H1 (cell line): ENCODE measurements at regions not wholly inside any gene's neighbourhood (a gene's known extent, or its start where the extent isn't known, plus 50 kb on each side); places are given as distances from the start of the nearest gene placed in this dataset.

Experiments
- CTCF ChIA-PET: fragments of 300-600 bp; sonication (Branson Sonifier 250); formaldehyde crosslinking; loops from one replicate; lab custom pipeline; 2021; ENCODE audit not compliant: partially characterized antibody; lab: Charles Lee
- POLR2A ChIA-PET: fragments of 300-600 bp; sonication (Branson Sonifier 250); formaldehyde crosslinking; loops from one replicate; lab custom pipeline; 2021; ENCODE audit warnings: inconsistent platforms; ENCODE audit not compliant: partially characterized antibody; lab: Charles Lee
- DNase-seq, 2 experiments: peaks; one replicate each; pipeline versions ENCODE4 v3.0.0 to v3.0.0-alpha.2; 2010 to 2022; ENCODE audit warnings: low spot score in 2 of 2, low read depth in 1 of 2, mixed read lengths in 1 of 2
- FAIRE-seq: peaks from 2 replicates; lab custom pipeline; 2011; peaks lifted over from hg19 to GRCh38; lab: Jason Lieb, UNC
- H2AFZ ChIP-seq: 2 replicates; pipeline ENCODE4 v1.8.1; 2012; ENCODE audit warnings: low read length, inconsistent platforms
- H2AK5ac ChIP-seq: 2 replicates; pipeline ENCODE4 v1.6.1; 2013; ENCODE audit warnings: low read depth, low read length
- H2BK120ac ChIP-seq: replicated peaks from 2 replicates; pipeline ENCODE3; 2013; ENCODE audit warnings: low read depth, low read length, inconsistent platforms
- H2BK12ac ChIP-seq: 2 replicates; pipeline ENCODE4 v1.6.1; 2013; ENCODE audit warnings: low read depth, low read length
- H2BK15ac ChIP-seq: 2 replicates; pipeline ENCODE4 v1.6.1; 2013; ENCODE audit warnings: low read length
- H2BK20ac ChIP-seq: 2 replicates; pipeline ENCODE4 v1.6.1; 2013; ENCODE audit warnings: low read length
- H2BK5ac ChIP-seq: 2 replicates; pipeline ENCODE4 v1.6.1; 2013; ENCODE audit warnings: low read depth, low read length
- H3K14ac ChIP-seq: 2 replicates; pipeline ENCODE4 v1.6.1; 2013; ENCODE audit warnings: inconsistent platforms; ENCODE audit not compliant: insufficient read length
- H3K18ac ChIP-seq: 2 replicates; pipeline ENCODE4 v1.6.1; 2013; ENCODE audit warnings: low read length; ENCODE audit errors: extremely low read depth
- H3K23ac ChIP-seq: 2 replicates; pipeline ENCODE4 v1.6.1; 2013; ENCODE audit warnings: inconsistent platforms; ENCODE audit not compliant: insufficient read length
- H3K23me2 ChIP-seq: 2 replicates; pipeline ENCODE4 v1.6.1; 2013; ENCODE audit warnings: low read depth, low read length
- H3K27ac ChIP-seq: 2 replicates; pipeline ENCODE4 v1.6.1; 2011; ENCODE audit warnings: low read depth, low read length, inconsistent platforms
- H3K27me3 ChIP-seq, 4 experiments: replicated peaks in 1 of 4; 1 replicate in 1 of 4; 2 replicates in 3 of 4; pipeline versions ENCODE4 v1.6.1 to v1.8.1; 2011 to 2013; ENCODE audit warnings: low read length in 3 of 4, mild to moderate bottlenecking in 3 of 4, inconsistent platforms in 2 of 4, mixed read lengths in 2 of 4, moderate library complexity in 1 of 4; ENCODE audit not compliant: control insufficient read depth in 3 of 4, insufficient read depth in 3 of 4; ENCODE audit errors: extremely low read depth in 1 of 4
- H3K36me3 ChIP-seq, 4 experiments: 2 replicates each; pipeline versions ENCODE4 v1.6.1 to v1.8.1; 2011 to 2013; ENCODE audit warnings: mild to moderate bottlenecking in 4 of 4, low read length in 3 of 4, moderate library complexity in 2 of 4, control low read depth in 1 of 4, inconsistent platforms in 1 of 4; ENCODE audit not compliant: insufficient read depth in 4 of 4, control insufficient read depth in 2 of 4
- H3K4ac ChIP-seq: replicated peaks from 2 replicates; pipeline ENCODE3; 2013; ENCODE audit warnings: low read length, low read depth, mixed read lengths, inconsistent platforms; ENCODE audit not compliant: insufficient read length
- H3K4me1 ChIP-seq, 4 experiments: replicated peaks in 1 of 4; 1 replicate in 1 of 4; 2 replicates in 3 of 4; pipeline versions ENCODE4 v1.6.1 to v1.8.1; 2011 to 2013; ENCODE audit warnings: low read length in 3 of 4, inconsistent platforms in 2 of 4, mixed read lengths in 1 of 4; ENCODE audit not compliant: insufficient read depth in 4 of 4, control insufficient read depth in 3 of 4
- H3K4me2 ChIP-seq, 2 experiments: 2 replicates each; pipeline versions ENCODE4 v1.6.1 to v1.8.1; 2011 to 2013; ENCODE audit warnings: low read depth in 2 of 2, low read length in 2 of 2, control low read depth in 1 of 2, inconsistent platforms in 1 of 2, mild to moderate bottlenecking in 1 of 2; ENCODE audit not compliant: insufficient read depth in 1 of 2
- H3K4me3 ChIP-seq, 4 experiments: fragments of 200-600, 300-600 bp in 1 of 4; sonication (generic), shearing (Covaris generic), sonication (Bioruptor Twin) in 1 of 4; 2 replicates each; pipeline versions ENCODE4 v1.5.1 to v1.8.1; 2011 to 2016; ENCODE audit warnings: low read length in 4 of 4, low read depth in 3 of 4, control low read depth in 2 of 4, inconsistent platforms in 2 of 4, mild to moderate bottlenecking in 2 of 4, mixed read lengths in 1 of 4, moderate library complexity in 1 of 4; ENCODE audit not compliant: insufficient read depth in 2 of 4; ENCODE audit errors: extremely low read depth in 1 of 4
- H3K56ac ChIP-seq: replicated peaks from 2 replicates; pipeline ENCODE3; 2013; ENCODE audit warnings: low read depth, mild to moderate bottlenecking, mixed read lengths, low read length, inconsistent platforms; ENCODE audit not compliant: insufficient read length
- H3K79me1 ChIP-seq: 2 replicates; pipeline ENCODE4 v1.6.1; 2013; ENCODE audit warnings: low read depth, low read length, control low read depth
- H3K79me2 ChIP-seq, 2 experiments: 2 replicates each; pipeline versions ENCODE4 v1.6.1 to v1.8.1; 2012 to 2013; ENCODE audit warnings: low read length in 2 of 2, mild to moderate bottlenecking in 2 of 2, inconsistent platforms in 1 of 2; ENCODE audit not compliant: insufficient read depth in 2 of 2, control insufficient read depth in 1 of 2
- H3K9ac ChIP-seq, 4 experiments: replicated peaks in 1 of 4; 1 replicate in 1 of 4; 2 replicates in 3 of 4; pipeline versions ENCODE4 v1.6.1 to v1.8.1; 2011 to 2013; ENCODE audit warnings: low read depth in 3 of 4, low read length in 3 of 4, control low read depth in 2 of 4, mild to moderate bottlenecking in 2 of 4, moderate library complexity in 2 of 4, inconsistent platforms in 1 of 4; ENCODE audit errors: extremely low read depth in 1 of 4
- H3K9me3 ChIP-seq, 2 experiments: 2 replicates each; pipeline versions ENCODE4 v1.6.1 to v1.8.1; 2012 to 2013; ENCODE audit warnings: mild to moderate bottlenecking in 2 of 2, moderate library complexity in 2 of 2, control low read depth in 1 of 2, inconsistent platforms in 1 of 2, low read depth in 1 of 2, low read length in 1 of 2, mixed read lengths in 1 of 2; ENCODE audit not compliant: insufficient read depth in 2 of 2
- H4K20me1 ChIP-seq, 2 experiments: replicated peaks in 1 of 2; 2 replicates each; pipeline versions ENCODE3 to v1.8.1; 2011 to 2013; ENCODE audit warnings: inconsistent platforms in 2 of 2, low read length in 2 of 2, mild to moderate bottlenecking in 1 of 2; ENCODE audit not compliant: insufficient read depth in 2 of 2, control insufficient read depth in 1 of 2
- H4K5ac ChIP-seq: 2 replicates; pipeline ENCODE4 v1.6.1; 2013; ENCODE audit warnings: low read length, low read depth, mixed read lengths, inconsistent platforms; ENCODE audit not compliant: insufficient read length
- H4K8ac ChIP-seq: 2 replicates; pipeline ENCODE4 v1.8.0; 2013; ENCODE audit warnings: mild to moderate bottlenecking, moderate library complexity, low read length, inconsistent platforms; ENCODE audit not compliant: insufficient read depth; ENCODE audit errors: extremely low read depth
- H4K91ac ChIP-seq: replicated peaks from 2 replicates; pipeline ENCODE3; 2013; ENCODE audit warnings: low read length, mixed read lengths, inconsistent platforms; ENCODE audit not compliant: insufficient read length
- ASH2L ChIP-seq: fragments of 200-600, 300-600 bp; sonication (generic); IDR thresholded peaks from one replicate; pipeline ENCODE4 v1.7.1; 2017; ENCODE audit warnings: low read length
- BACH1 ChIP-seq: IDR thresholded peaks from 2 replicates; pipeline ENCODE4 v1.6.1; 2012; ENCODE audit warnings: low read length, improper control_type of control experiment
- BCL11A ChIP-seq, 2 experiments: IDR thresholded peaks; one replicate each; pipeline ENCODE4 v1.6.1; 2011; ENCODE audit warnings: low read depth in 2 of 2, low read length in 2 of 2, mild to moderate bottlenecking in 2 of 2
- CBX5 ChIP-seq: fragments of 300-800, 300-1000 bp; sonication (generic); IDR thresholded peaks from 2 replicates; pipeline ENCODE4 v1.7.1; 2016; ENCODE audit warnings: antibody characterized with exemption, low read length, low read depth
- CHD2 ChIP-seq: IDR thresholded peaks from 2 replicates; pipeline ENCODE4 v1.6.1; 2012; ENCODE audit warnings: low read length, improper control_type of control experiment
- EGR1 ChIP-seq: IDR thresholded peaks from 2 replicates; pipeline ENCODE4 v1.6.1; 2011; ENCODE audit warnings: low read depth, low read length, borderline replicate concordance
- EP300 ChIP-seq, 2 experiments: IDR thresholded peaks; 1 replicate in 1 of 2; 2 replicates in 1 of 2; pipeline ENCODE4 v1.6.1; 2011 to 2012; ENCODE audit warnings: low read depth in 2 of 2, low read length in 2 of 2, mild to moderate bottlenecking in 2 of 2, borderline replicate concordance in 1 of 2, inconsistent platforms in 1 of 2, moderate library complexity in 1 of 2
- FOSL1 ChIP-seq: IDR thresholded peaks from 2 replicates; pipeline ENCODE4 v1.6.1; 2011; ENCODE audit warnings: mild to moderate bottlenecking, low read depth, low read length, moderate library complexity; ENCODE audit not compliant: insufficient read depth
- PHF8 ChIP-seq: fragments of 200-600 bp; sonication (generic); conservative IDR thresholded peaks from 2 replicates; pipeline ENCODE4 v1.7.1; 2012; ENCODE audit warnings: low read depth, mild to moderate bottlenecking, inconsistent platforms, low read length, moderate library complexity
- POLR2A ChIP-seq, 2 experiments: IDR thresholded peaks; 1 replicate in 1 of 2; 2 replicates in 1 of 2; pipeline ENCODE4 v1.6.1; 2011; ENCODE audit warnings: low read depth in 2 of 2, low read length in 2 of 2, mild to moderate bottlenecking in 2 of 2; ENCODE audit errors: control extremely low read depth in 1 of 2
- RFX5 ChIP-seq: IDR thresholded peaks from 2 replicates; pipeline ENCODE4 v1.6.1; 2011; ENCODE audit warnings: low read depth, low read length, improper control_type of control experiment, borderline replicate concordance
- SAP30 ChIP-seq: fragments of 300-600 bp; sonication (generic); IDR thresholded peaks from 2 replicates; pipeline ENCODE4 v1.7.1; 2012; ENCODE audit warnings: low read length, moderate library complexity, mild to moderate bottlenecking, inconsistent platforms; ENCODE audit not compliant: insufficient read depth, insufficient replicate concordance
- SIX5 ChIP-seq: IDR thresholded peaks from 2 replicates; pipeline ENCODE4 v1.6.1; 2011; ENCODE audit warnings: mild to moderate bottlenecking, low read depth, low read length
- SP2 ChIP-seq: IDR thresholded peaks from 2 replicates; pipeline ENCODE4 v1.6.1; 2012; ENCODE audit warnings: mild to moderate bottlenecking, low read length, inconsistent platforms
- SP4 ChIP-seq: IDR thresholded peaks from 2 replicates; pipeline ENCODE4 v1.6.1; 2012; ENCODE audit warnings: low read length, inconsistent platforms
- SRF ChIP-seq: IDR thresholded peaks from 2 replicates; pipeline ENCODE4 v1.6.1; 2011; ENCODE audit warnings: mild to moderate bottlenecking, low read depth, low read length, moderate library complexity
- TCF12 ChIP-seq: IDR thresholded peaks from 2 replicates; pipeline ENCODE4 v1.6.1; 2011; ENCODE audit warnings: low read depth, mild to moderate bottlenecking, low read length
- WGBS, 2 experiments: shearing (Covaris generic) in 1 of 2; methylation state at CpG; one replicate each; pipeline versions ENCODE4 v1.1.6 to v1.1.7; 2013 to 2015; ENCODE audit warnings: low lambda C conversion rate in 2 of 2, mixed read lengths in 2 of 2, inconsistent platforms in 1 of 2, low coverage in 1 of 2, missing lambda C conversion rate in 1 of 2; ENCODE audit not compliant: insufficient replicate concordance in 2 of 2, insufficient coverage in 1 of 2, insufficient read length in 1 of 2; ENCODE audit errors: extremely low coverage in 1 of 2, missing lambda C conversion rate in 1 of 2; 5-methylcytosine and 5-hydroxymethylcytosine counted together

- no peaks in the 10 kb centered on the region for H3K36me3 ChIP-seq
- H4K91ac ChIP-seq, result no peak overlapping the region
- H2AFZ ChIP-seq, result no peak overlapping the region
- ChIA-PET CTCF (interaction anchor here (0.8 kb wide), 1 partner anchor 621 kb away, joined by 3 read pairs; no protein-coding TSS in a partner anchor), POLR2A (no interaction called here)
- H2BK5ac ChIP-seq, result no peak overlapping the region
- H3K4me2 ChIP-seq, result no peak overlapping the region
- no peak overlapping the region for H3K4ac ChIP-seq
- DNase-seq (no peak), FAIRE-seq (no peak)
- no peak overlapping the region for H2BK120ac ChIP-seq
- H3K4me1 ChIP-seq, result no peaks in the 10 kb centered on the region
- H2BK12ac ChIP-seq, result no peak overlapping the region
- no peak overlapping the region for H4K5ac ChIP-seq
- no peak overlapping the region for H3K56ac ChIP-seq
- no peak overlapping the region for H2AK5ac ChIP-seq
- no peaks in the 10 kb centered on the region for H3K9me3 ChIP-seq
- H3K9ac ChIP-seq, result no peak overlapping the region
- H4K8ac ChIP-seq, result no peak overlapping the region
- WGBS, 2 experiments, result 86% methylated on average over 3 of the region's 3 CpGs; no CpG with 5 or more reads in 1 of the 2 experiments
- H3K79me1 ChIP-seq, result no peaks in the 10 kb centered on the region
- H2BK20ac ChIP-seq, result no peak overlapping the region
- H3K79me2 ChIP-seq, result no peaks in the 10 kb centered on the region
- H2BK15ac ChIP-seq, result no peak overlapping the region
- no peaks in the 10 kb centered on the region for H4K20me1 ChIP-seq
- no peak overlapping the region for H3K14ac ChIP-seq
- H3K27me3 ChIP-seq, result no peaks in the 10 kb centered on the region
- H3K23ac ChIP-seq, result no peak overlapping the region
- H3K23me2 ChIP-seq, result no peaks in the 10 kb centered on the region
- H3K27ac ChIP-seq, result no peak overlapping the region
- no peak overlapping the region for H3K4me3 ChIP-seq
- H3K18ac ChIP-seq, result no peak overlapping the region
- TF ChIP-seq SRF (no peak), ASH2L (no peak), SAP30 (no peak), SP2 (no peak), EGR1 (no peak), BACH1 (no peak), RFX5 (no peak), BCL11A (IDR thresholded peaks at IDR 0.05; ENCODE audit: low read depth in 2 of 2, low read length in 2 of 2) (no peak), TCF12 (no peak), EP300 (IDR thresholded peaks at IDR 0.05; ENCODE audit: borderline replicate concordance in 1 of 2, low read depth in 2 of 2, low read length in 2 of 2) (no peak), SP4 (no peak), SIX5 (no peak), POLR2A (IDR thresholded peaks at IDR 0.05; ENCODE audit: control extremely low read depth in 1 of 2, low read depth in 2 of 2, low read length in 2 of 2) (no peak), CHD2 (no peak), CBX5 (no peak), FOSL1 (no peak), PHF8 (no peak)
Measured at GRCh38 chr21:27833298-27833697, 866.4 kb upstream of the ADAMTS5 start.
